ENCODE measurements at regions not wholly inside any gene's neighbourhood (a gene's known extent, or its start where the extent isn't known, plus 50 kb on each side); places are given as distances from the start of the nearest gene placed in this dataset.
A peak's percentile ranks its signal among the peaks of the same experiment; 100 is the strongest.
"Not testable (repeated sequence)": the region's sequence is repeated elsewhere in the genome, so short reads cannot be mapped to it uniquely, and the experiment has no call there.

GRCh38 chr9:71363286-71363961, 242.0 kb upstream of the TRPM3 start:
- no peak for DNase-seq (ENCODE audit: low read depth)

GRCh38 chr9:71361357-71361756, 239.9 kb upstream of the TRPM3 start:
- no peak for DNase-seq (ENCODE audit: low read depth)

- DNase-seq (ENCODE audit: low read depth) = no peak
These were observed 235.9 kb upstream of the TRPM3 start for GRCh38 chr9:71357346-71357745.

GRCh38 chr9:71355884-71356283, 234.5 kb upstream of the TRPM3 start:
- no peak for DNase-seq (ENCODE audit: low read depth)

- DNase-seq (ENCODE audit: low read depth) = peak; percentile 40
These were observed 232.3 kb upstream of the TRPM3 start for GRCh38 chr9:71353720-71354119.

GRCh38 chr9:71352837-71353236, 231.4 kb upstream of the TRPM3 start:
- no peak for DNase-seq (ENCODE audit: low read depth)

GRCh38 chr9:71349218-71349617, 227.8 kb upstream of the TRPM3 start:
- peak; percentile 80 for DNase-seq (ENCODE audit: low read depth)

- no peak for DNase-seq (ENCODE audit: low read depth)
These were observed 211.9 kb upstream of the TRPM3 start for GRCh38 chr9:71333321-71333720.

- no peak for DNase-seq (ENCODE audit: low read depth)
These were observed 210.2 kb upstream of the TRPM3 start for GRCh38 chr9:71331603-71332002.

- no peak for DNase-seq (ENCODE audit: low read depth)
These were observed 208.5 kb upstream of the TRPM3 start for GRCh38 chr9:71329873-71330272.

GRCh38 chr9:71326360-71326759, 204.9 kb upstream of the TRPM3 start:
- DNase-seq (ENCODE audit: low read depth) = no peak

- no peak for DNase-seq (ENCODE audit: low read depth)
These were observed 201.9 kb upstream of the TRPM3 start for GRCh38 chr9:71323357-71323756.

GRCh38 chr9:71322311-71322710, 200.9 kb upstream of the TRPM3 start:
- no peak for DNase-seq (ENCODE audit: low read depth)

- no peak for DNase-seq (ENCODE audit: low read depth)
These were observed 187.0 kb upstream of the TRPM3 start for GRCh38 chr9:71308454-71308853.

- no peak for DNase-seq (ENCODE audit: low read depth)
These were observed 184.7 kb upstream of the TRPM3 start for GRCh38 chr9:71306134-71306533.

GRCh38 chr9:71303351-71303750, 181.9 kb upstream of the TRPM3 start:
- DNase-seq (ENCODE audit: low read depth) = peak; percentile 46

- DNase-seq (ENCODE audit: low read depth) = no peak
These were observed 181.4 kb upstream of the TRPM3 start for GRCh38 chr9:71302776-71303175.

GRCh38 chr9:71295928-71296327, 174.5 kb upstream of the TRPM3 start:
- DNase-seq (ENCODE audit: low read depth) = no peak

GRCh38 chr9:71286146-71286545, 164.7 kb upstream of the TRPM3 start:
- DNase-seq (ENCODE audit: low read depth) = no peak

GRCh38 chr9:71285191-71285656, 163.8 kb upstream of the TRPM3 start:
- DNase-seq (ENCODE audit: low read depth) = peak; percentile 36

GRCh38 chr9:71282116-71282515, 160.7 kb upstream of the TRPM3 start:
- DNase-seq (ENCODE audit: low read depth) = not testable (repeated sequence)

GRCh38 chr9:71279151-71279739, 157.8 kb upstream of the TRPM3 start:
- no peak for DNase-seq (ENCODE audit: low read depth)

- no peak for DNase-seq (ENCODE audit: low read depth)
These were observed 152.2 kb upstream of the TRPM3 start for GRCh38 chr9:71273613-71274012.

- no peak for DNase-seq (ENCODE audit: low read depth)
These were observed 150.2 kb upstream of the TRPM3 start for GRCh38 chr9:71271602-71272001.
